ENCODE measurements at regions not wholly inside any gene's neighbourhood (a gene's known extent, or its start where the extent isn't known, plus 50 kb on each side); places are given as distances from the start of the nearest gene placed in this dataset.

DNA sequence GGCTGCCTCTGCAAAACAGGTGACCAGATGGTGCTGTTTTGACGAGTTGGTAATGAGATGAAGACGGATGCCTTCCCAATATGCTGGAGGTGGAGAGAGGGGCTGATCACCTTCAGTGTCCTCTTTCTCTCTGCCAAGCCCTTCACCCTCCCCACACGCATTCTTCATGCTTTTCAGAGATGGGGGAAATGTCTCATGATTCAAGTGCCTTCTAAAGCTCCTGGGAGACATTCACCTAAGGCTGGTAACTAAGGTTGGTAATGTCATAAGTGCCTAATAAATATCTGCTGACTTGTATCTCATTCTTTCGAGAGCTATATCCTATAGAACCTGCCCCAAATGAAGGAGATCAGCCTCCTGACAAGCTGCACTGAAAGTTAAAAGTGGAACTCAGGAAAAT, 86.2 kb upstream of the MBNL2 start:
- ChIA-PET CTCF (interaction anchor here (0.6 to 1.7 kb wide), 3 partner anchors 26 to 503 kb away, joined by 3 to 9 read pairs (median 5); no protein-coding TSS in a partner anchor), POLR2A (ENCODE audit: low non-redundant PET) (no interaction called here)
- DNase-seq (ENCODE audit: low spot score): no peak
- TF ChIP-seq CTCF (conservative IDR thresholded peaks at IDR 0.05; ENCODE audit: low read depth): no peak
- H3K27ac ChIP-seq: no peak overlapping the region

GRCh38 chr13:97136418-97136817, 85.7 kb upstream of the MBNL2 start:
- no peak overlapping the region for H3K27ac ChIP-seq
- TF ChIP-seq CTCF (conservative IDR thresholded peaks at IDR 0.05; ENCODE audit: low read depth): no peak
- POLR2A ChIA-PET (ENCODE audit: low non-redundant PET): no interaction called here
- no peak for DNase-seq (ENCODE audit: low spot score)
- CTCF ChIA-PET: interaction anchor here (0.5 to 1.7 kb wide), 2 partner anchors 26 to 76 kb away, joined by 3 to 9 read pairs; no protein-coding TSS in a partner anchor

DNA sequence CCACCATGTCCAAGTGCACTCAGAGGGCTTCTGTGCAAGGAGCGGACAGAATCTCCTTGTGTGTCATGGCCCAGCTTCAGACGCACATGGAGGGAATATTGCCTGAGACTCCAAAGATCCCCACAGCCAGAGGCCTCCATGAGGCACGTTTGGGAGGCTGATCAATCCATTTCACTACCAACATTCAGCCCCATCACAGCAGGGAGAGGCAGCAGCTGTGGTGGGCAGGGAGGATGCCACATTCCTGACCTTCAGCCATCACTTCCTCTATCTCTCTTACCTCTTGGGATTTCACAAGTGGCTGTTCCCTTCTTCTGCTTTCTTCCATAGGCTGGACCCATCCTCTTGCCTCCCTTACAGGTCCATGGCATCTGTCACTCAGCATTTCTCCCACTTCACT, 82.4 kb upstream of the MBNL2 start:
- ChIA-PET POLR2A (ENCODE audit: low non-redundant PET) (no interaction called here), CTCF (interaction anchor here (0.5 kb wide), 1 partner anchor 81 kb away, joined by 3 read pairs; no protein-coding TSS in a partner anchor)
- DNase-seq (ENCODE audit: low spot score): no peak
- no peak for TF ChIP-seq CTCF (conservative IDR thresholded peaks at IDR 0.05; ENCODE audit: low read depth)
- no peak overlapping the region for H3K27ac ChIP-seq

- POLR2A ChIA-PET (ENCODE audit: low non-redundant PET): no interaction called here
- TF ChIP-seq CTCF (conservative IDR thresholded peaks at IDR 0.05; ENCODE audit: low read depth): no peak
- no peak for DNase-seq (ENCODE audit: low spot score)
- CTCF ChIA-PET: interaction anchor here (0.7 kb wide), 1 partner anchor 1198 kb away, joined by 3 read pairs; no protein-coding TSS in a partner anchor
- no peak overlapping the region for H3K27ac ChIP-seq
Observed at GRCh38 chr13:97140131-97140530, 82.0 kb upstream of the MBNL2 start.

DNA sequence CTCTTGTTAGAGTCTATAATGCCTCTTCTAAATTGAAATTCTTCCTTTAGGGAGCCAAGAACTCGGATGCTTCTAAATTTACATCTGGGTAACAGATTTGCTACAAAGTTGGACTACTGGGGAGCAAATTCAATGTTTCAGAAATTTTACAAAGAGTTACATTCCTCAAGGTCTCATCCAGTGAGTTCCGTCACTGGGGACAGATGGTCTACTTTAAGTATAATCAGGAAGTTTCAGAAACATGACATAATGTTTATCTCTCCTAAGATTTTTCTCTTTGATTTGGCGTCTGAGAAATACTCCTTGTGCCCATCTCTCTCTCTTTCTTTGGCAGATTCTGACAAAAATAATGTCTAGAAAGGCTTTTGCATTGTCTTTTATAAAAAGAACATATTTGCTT, 81.5 kb upstream of the MBNL2 start:
- CTCF ChIA-PET: interaction anchor here (0.7 kb wide), 1 partner anchor 1199 kb away, joined by 3 read pairs; no protein-coding TSS in a partner anchor
- DNase-seq (ENCODE audit: low spot score): no peak
- H3K27ac ChIP-seq: no peak overlapping the region
- POLR2A ChIA-PET (ENCODE audit: low non-redundant PET): no interaction called here
- no peak for TF ChIP-seq CTCF (conservative IDR thresholded peaks at IDR 0.05; ENCODE audit: low read depth)

GRCh38 chr13:97141097-97141496, 81.0 kb upstream of the MBNL2 start:
- no peak overlapping the region for H3K27ac ChIP-seq
- ChIA-PET CTCF (interaction anchor here (0.8 kb wide), 1 partner anchor 24 kb away, joined by 3 read pairs; no protein-coding TSS in a partner anchor), POLR2A (ENCODE audit: low non-redundant PET) (no interaction called here)
- DNase-seq (ENCODE audit: low spot score): no peak
- no peak for TF ChIP-seq CTCF (conservative IDR thresholded peaks at IDR 0.05; ENCODE audit: low read depth)

Data from RWPE1 (cell line).